ENCODE measurements at regions not wholly inside any gene's neighbourhood (a gene's known extent, or its start where the extent isn't known, plus 50 kb on each side); places are given as distances from the start of the nearest gene placed in this dataset.

DNA sequence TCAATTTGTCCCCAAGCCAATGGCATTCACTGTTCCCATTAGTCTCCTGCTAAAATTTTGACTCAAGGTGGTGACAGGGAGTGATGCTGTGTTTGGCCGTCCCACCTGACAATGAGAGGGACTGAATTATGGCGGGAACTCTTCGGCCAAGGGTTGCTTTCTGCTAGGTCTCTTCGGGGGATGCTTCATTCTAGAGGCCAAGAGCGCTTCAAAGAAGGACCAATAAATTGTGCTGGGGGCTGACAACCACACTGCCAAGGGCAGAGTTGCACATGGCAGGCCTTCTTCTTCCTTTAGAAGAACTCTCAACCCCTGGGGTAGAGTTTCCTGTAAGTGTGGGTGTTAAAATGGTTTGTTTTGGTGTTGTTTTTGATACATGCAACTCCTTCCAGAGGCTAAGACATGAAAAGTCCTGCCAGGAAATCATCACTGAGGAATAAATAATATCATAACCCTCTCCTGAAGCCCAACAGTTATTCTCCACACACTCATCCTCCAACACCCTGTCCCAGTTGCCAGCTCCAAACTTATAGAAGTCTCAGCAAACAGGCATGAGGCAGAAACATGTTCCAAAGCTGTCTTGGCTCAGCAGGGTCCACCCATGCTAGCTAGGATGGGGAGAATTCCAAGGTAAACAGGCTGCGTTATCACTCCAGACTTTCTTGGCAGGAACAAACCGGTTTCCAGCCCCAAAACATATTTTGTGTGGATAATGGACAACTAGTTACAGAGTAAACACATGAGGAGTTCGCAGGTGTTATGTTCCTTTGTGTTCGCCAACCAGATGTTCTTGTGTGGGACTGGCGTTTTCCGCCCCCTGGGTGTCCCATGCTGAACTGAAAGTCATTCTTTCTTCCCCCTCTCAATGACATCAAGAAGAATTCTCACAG lies 396.7 kb upstream of the RGMA start:
- TF ChIP-seq ZFP3 (CRISPR knock-in tag; IDR thresholded peaks at IDR 0.05) (no peak), PATZ1 (CRISPR knock-in tag; IDR thresholded peaks at IDR 0.05; ENCODE audit: borderline replicate concordance) (no peak), CSRNP3 (CRISPR knock-in tag; IDR thresholded peaks at IDR 0.05) (no peak), TCF4 (CRISPR knock-in tag; IDR thresholded peaks at IDR 0.05; ENCODE audit: borderline replicate concordance) (no peak), RARB (CRISPR knock-in tag; IDR thresholded peaks at IDR 0.05) (no peak), SNAI2 (CRISPR knock-in tag; IDR thresholded peaks at IDR 0.05) (no peak), TSHZ2 (CRISPR knock-in tag; IDR thresholded peaks at IDR 0.05) (no peak), CSDC2 (CRISPR knock-in tag; IDR thresholded peaks at IDR 0.05) (no peak), ZNF8 (CRISPR knock-in tag; IDR thresholded peaks at IDR 0.05) (no peak), BACH2 (CRISPR knock-in tag; IDR thresholded peaks at IDR 0.05; ENCODE audit: borderline replicate concordance) (no peak), ISL1 (CRISPR knock-in tag; IDR thresholded peaks at IDR 0.05) (no peak), ARNTL (CRISPR knock-in tag; IDR thresholded peaks at IDR 0.05; ENCODE audit: borderline replicate concordance, low read depth) (no peak), ZNF565 (CRISPR knock-in tag; conservative IDR thresholded peaks at IDR 0.05; ENCODE audit: low read depth) (no peak), TOX (CRISPR knock-in tag; IDR thresholded peaks at IDR 0.05; ENCODE audit: borderline replicate concordance) (no peak), ZFP30 (CRISPR knock-in tag; IDR thresholded peaks at IDR 0.05) (no peak), PPARA (CRISPR knock-in tag; IDR thresholded peaks at IDR 0.05; ENCODE audit: borderline replicate concordance) (no peak), GLIS3 (CRISPR knock-in tag; IDR thresholded peaks at IDR 0.05) (no peak), CREB5 (CRISPR knock-in tag; IDR thresholded peaks at IDR 0.05; ENCODE audit: low read depth) (no peak)
- TF ChIP-seq, protein P1, sequence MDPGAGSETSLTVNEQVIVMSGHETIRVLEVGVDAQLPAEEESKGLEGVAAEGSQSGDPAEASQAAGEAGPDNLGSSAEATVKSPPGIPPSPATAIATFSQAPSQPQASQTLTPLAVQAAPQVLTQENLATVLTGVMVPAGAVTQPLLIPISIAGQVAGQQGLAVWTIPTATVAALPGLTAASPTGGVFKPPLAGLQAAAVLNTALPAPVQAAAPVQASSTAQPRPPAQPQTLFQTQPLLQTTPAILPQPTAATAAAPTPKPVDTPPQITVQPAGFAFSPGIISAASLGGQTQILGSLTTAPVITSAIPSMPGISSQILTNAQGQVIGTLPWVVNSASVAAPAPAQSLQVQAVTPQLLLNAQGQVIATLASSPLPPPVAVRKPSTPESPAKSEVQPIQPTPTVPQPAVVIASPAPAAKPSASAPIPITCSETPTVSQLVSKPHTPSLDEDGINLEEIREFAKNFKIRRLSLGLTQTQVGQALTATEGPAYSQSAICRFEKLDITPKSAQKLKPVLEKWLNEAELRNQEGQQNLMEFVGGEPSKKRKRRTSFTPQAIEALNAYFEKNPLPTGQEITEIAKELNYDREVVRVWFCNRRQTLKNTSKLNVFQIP (CRISPR knock-in tag; IDR thresholded peaks at IDR 0.05; ENCODE audit: borderline replicate concordance, low read depth), result no peak
- ATAC-seq, result no peak

GRCh38 chr15:93483923-93484322 lies 394.9 kb upstream of the RGMA start:
- no peak for ATAC-seq
- TF ChIP-seq CSDC2 (CRISPR knock-in tag; IDR thresholded peaks at IDR 0.05) (no peak), CSRNP3 (CRISPR knock-in tag; IDR thresholded peaks at IDR 0.05) (no peak), TCF4 (CRISPR knock-in tag; IDR thresholded peaks at IDR 0.05; ENCODE audit: borderline replicate concordance) (no peak), ESRRG (CRISPR knock-in tag; IDR thresholded peaks at IDR 0.05) (no peak), ZNF8 (CRISPR knock-in tag; IDR thresholded peaks at IDR 0.05) (no peak), GLIS3 (CRISPR knock-in tag; IDR thresholded peaks at IDR 0.05) (no peak), ZC3H10 (CRISPR knock-in tag; IDR thresholded peaks at IDR 0.05) (no peak), ZNF565 (CRISPR knock-in tag; conservative IDR thresholded peaks at IDR 0.05; ENCODE audit: low read depth) (no peak), SNAI2 (CRISPR knock-in tag; IDR thresholded peaks at IDR 0.05) (no peak), TSHZ2 (CRISPR knock-in tag; IDR thresholded peaks at IDR 0.05) (no peak), ZFP30 (CRISPR knock-in tag; IDR thresholded peaks at IDR 0.05) (no peak)
- TF ChIP-seq, protein P1 (CRISPR knock-in tag; IDR thresholded peaks at IDR 0.05; ENCODE audit: borderline replicate concordance, low read depth), result no peak
